DOHH2 (cell line): ENCODE measurements at regions not wholly inside any gene's neighbourhood (a gene's known extent, or its start where the extent isn't known, plus 50 kb on each side); places are given as distances from the start of the nearest gene placed in this dataset.

Source experiments
- H3F3A ChIP-seq: fragments of 200-600 bp; sonication (generic), shearing (Covaris generic); 2 replicates; pipeline ENCODE4 v1.6.0; 2016; ENCODE audit warnings: antibody characterized with exemption, mild to moderate bottlenecking; ENCODE audit not compliant: control insufficient read depth, insufficient read depth
- H3K27ac ChIP-seq: fragments of 200-600 bp; sonication (generic); 2 replicates; pipeline ENCODE4 v1.5.1; 2014; ENCODE audit warnings: low read depth, mild to moderate bottlenecking, low read length, moderate library complexity
- H3K27me3 ChIP-seq: fragments of 200-600 bp; sonication (generic); 2 replicates; pipeline ENCODE4 v1.6.1; 2014; ENCODE audit warnings: mild to moderate bottlenecking, low read length, mixed read lengths; ENCODE audit not compliant: control insufficient read depth
- H3K36me3 ChIP-seq: fragments of 200-600 bp; sonication (generic); 2 replicates; pipeline ENCODE4 v1.6.1; 2014; ENCODE audit warnings: mild to moderate bottlenecking, low read length, moderate library complexity, mixed read lengths; ENCODE audit not compliant: control insufficient read depth
- H3K4me1 ChIP-seq: fragments of 200-600 bp; sonication (generic); 2 replicates; pipeline ENCODE4 v1.6.1; 2014; ENCODE audit warnings: mild to moderate bottlenecking, low read length, mixed read lengths; ENCODE audit not compliant: control insufficient read depth
- H3K4me2 ChIP-seq: fragments of 200-600 bp; sonication (generic); 2 replicates; pipeline ENCODE4 v1.6.0; 2014; ENCODE audit warnings: mild to moderate bottlenecking, low read length, moderate library complexity
- H3K4me3 ChIP-seq: fragments of 200-600 bp; sonication (generic); 2 replicates; pipeline ENCODE4 v1.5.1; 2014; ENCODE audit warnings: mild to moderate bottlenecking, low read length, mixed read lengths
- H3K79me2 ChIP-seq: fragments of 200-600 bp; sonication (generic); 2 replicates; pipeline ENCODE4 v1.6.1; 2014; ENCODE audit warnings: mild to moderate bottlenecking, low read length, mixed read lengths; ENCODE audit not compliant: control insufficient read depth
- H3K9me2 ChIP-seq: fragments of 200-600 bp; sonication (generic); replicated peaks from 2 replicates; pipeline ENCODE4 v1.6.1; 2014; ENCODE audit warnings: mild to moderate bottlenecking, low read length, mixed read lengths; ENCODE audit not compliant: control insufficient read depth
- H3K9me3 ChIP-seq: fragments of 200-600 bp; sonication (generic); 2 replicates; pipeline ENCODE4 v1.6.1; 2014; ENCODE audit warnings: antibody characterized with exemption, low read length, mixed read lengths; ENCODE audit not compliant: control insufficient read depth, insufficient read depth
- H4K20me1 ChIP-seq: fragments of 200-600 bp; sonication (generic); 2 replicates; pipeline ENCODE4 v1.6.0; 2014; ENCODE audit warnings: low read depth, mild to moderate bottlenecking, antibody characterized with exemption, low read length, moderate library complexity; ENCODE audit not compliant: control insufficient read depth, insufficient read depth
- CTCF ChIP-seq: fragments of 200-600 bp; sonication (generic); IDR thresholded peaks from one replicate; pipeline ENCODE4 v1.5.1; 2014; ENCODE audit warnings: antibody characterized with exemption, mild to moderate bottlenecking, low read depth, low read length; ENCODE audit not compliant: poor library complexity, severe bottlenecking
- EZH2phosphoT487 ChIP-seq: fragments of 200-600 bp; sonication (generic); IDR thresholded peaks from 2 replicates; pipeline ENCODE4 v1.6.1; 2017; ENCODE audit warnings: borderline replicate concordance, mild to moderate bottlenecking, antibody characterized with exemption, low read length, moderate library complexity, mixed read lengths

- Histone ChIP-seq H3K9me2 (no peaks in the 10 kb centered on the region), H3K27me3 (no peaks in the 10 kb centered on the region), H3K36me3 (no peaks in the 10 kb centered on the region), H3K79me2 (no peaks in the 10 kb centered on the region), H3K4me2 (no peak overlapping the region), H3K9me3 (no peaks in the 10 kb centered on the region), H4K20me1 (no peaks in the 10 kb centered on the region), H3F3A (no peaks in the 10 kb centered on the region), H3K4me1 (no peaks in the 10 kb centered on the region), H3K4me3 (no peak overlapping the region), H3K27ac (no peak overlapping the region)
- no peak for TF ChIP-seq EZH2phosphoT487
- no peak for TF ChIP-seq CTCF
Observed at GRCh38 chr4:8703857-8704495, 111.4 kb downstream of the CPZ start.

- Histone ChIP-seq H3K9me2 (no peaks in the 10 kb centered on the region), H3K9me3 (no peaks in the 10 kb centered on the region), H3K4me2 (no peak overlapping the region), H4K20me1 (no peaks in the 10 kb centered on the region), H3K36me3 (no peaks in the 10 kb centered on the region), H3K27me3 (no peaks in the 10 kb centered on the region), H3K27ac (no peak overlapping the region), H3F3A (no peaks in the 10 kb centered on the region), H3K4me3 (no peak overlapping the region), H3K79me2 (no peaks in the 10 kb centered on the region), H3K4me1 (no peaks in the 10 kb centered on the region)
- TF ChIP-seq CTCF (no peak), EZH2phosphoT487 (no peak)
Observed at GRCh38 chr4:8703401-8703696, 110.8 kb downstream of the CPZ start.

DNA sequence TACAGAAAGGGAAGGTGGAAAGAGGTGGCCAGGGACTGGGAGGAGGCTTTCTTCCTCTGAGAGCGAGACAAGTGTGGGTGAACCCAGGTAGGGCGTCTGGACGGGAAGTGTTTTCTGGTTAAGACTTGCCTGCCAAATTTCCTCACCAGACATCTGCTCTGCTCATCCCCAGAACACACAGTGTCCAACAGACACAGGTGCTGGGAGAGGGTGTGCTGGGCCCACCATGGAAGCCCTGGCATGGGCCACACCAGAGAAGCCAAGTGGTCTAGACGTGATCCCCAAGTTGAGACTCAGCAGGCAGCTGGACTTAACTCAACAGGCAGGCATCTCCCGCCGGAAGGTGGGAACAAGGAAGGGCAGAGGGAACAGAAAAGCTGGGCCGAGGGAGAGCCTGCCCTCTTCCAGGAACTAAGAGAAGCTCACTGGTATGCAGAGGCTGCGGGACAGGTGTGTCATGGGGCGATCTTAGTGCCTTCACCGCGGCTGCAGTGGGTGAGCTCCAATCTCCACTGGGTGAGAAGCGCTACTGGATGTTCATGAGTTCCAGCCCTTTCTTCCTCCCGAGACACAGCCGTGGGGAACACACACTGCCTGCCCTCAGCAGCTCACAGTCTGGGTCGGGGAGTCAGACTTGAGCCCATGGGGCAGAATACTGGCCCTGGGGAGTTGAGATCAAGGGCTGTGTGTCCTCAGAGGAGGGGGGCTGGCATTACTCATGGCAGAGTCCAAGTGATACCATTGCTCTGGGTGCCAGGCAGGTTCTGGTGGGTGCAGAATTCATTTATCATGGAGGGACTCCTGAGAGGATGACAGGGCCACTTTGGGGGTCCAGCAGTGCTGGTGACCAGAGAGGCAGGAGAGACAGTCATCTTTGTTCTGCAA, 110.2 kb downstream of the CPZ start:
- H3K4me1 ChIP-seq = no peaks in the 10 kb centered on the region
- no peaks in the 10 kb centered on the region for H3K9me3 ChIP-seq
- H3K4me2 ChIP-seq = no peak overlapping the region
- H3K27ac ChIP-seq = no peak overlapping the region
- TF ChIP-seq CTCF (no peak), EZH2phosphoT487 (no peak)
- H4K20me1 ChIP-seq = no peaks in the 10 kb centered on the region
- no peaks in the 10 kb centered on the region for H3F3A ChIP-seq
- no peaks in the 10 kb centered on the region for H3K9me2 ChIP-seq
- no peaks in the 10 kb centered on the region for H3K36me3 ChIP-seq
- no peaks in the 10 kb centered on the region for H3K79me2 ChIP-seq
- no peak overlapping the region for H3K4me3 ChIP-seq
- no peaks in the 10 kb centered on the region for H3K27me3 ChIP-seq
